ENCODE measurements at regions not wholly inside any gene's neighbourhood (a gene's known extent, or its start where the extent isn't known, plus 50 kb on each side); places are given as distances from the start of the nearest gene placed in this dataset.

DNA sequence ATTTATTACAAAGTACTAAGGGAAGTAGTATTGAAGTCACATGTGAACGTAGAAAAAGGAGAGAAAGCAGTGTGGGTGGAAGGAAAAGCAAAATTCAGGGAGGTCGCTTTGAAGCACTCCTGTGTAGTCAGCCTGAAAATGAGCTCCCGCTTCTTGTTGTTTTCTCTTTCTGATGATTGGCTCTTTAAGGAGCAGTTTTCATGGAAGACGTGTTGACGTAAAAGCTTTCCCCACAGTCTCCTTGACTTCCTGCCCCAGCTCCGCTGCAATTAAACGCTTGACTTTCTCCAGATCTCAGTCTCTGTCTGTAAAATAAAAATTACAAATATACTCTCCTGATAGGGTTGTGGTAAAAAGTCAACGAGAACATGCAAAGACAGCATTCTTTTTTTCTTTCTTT lies 661.5 kb upstream of the ZP4 start:
- no peak for DNase-seq (ENCODE audit: low spot score)

DNA sequence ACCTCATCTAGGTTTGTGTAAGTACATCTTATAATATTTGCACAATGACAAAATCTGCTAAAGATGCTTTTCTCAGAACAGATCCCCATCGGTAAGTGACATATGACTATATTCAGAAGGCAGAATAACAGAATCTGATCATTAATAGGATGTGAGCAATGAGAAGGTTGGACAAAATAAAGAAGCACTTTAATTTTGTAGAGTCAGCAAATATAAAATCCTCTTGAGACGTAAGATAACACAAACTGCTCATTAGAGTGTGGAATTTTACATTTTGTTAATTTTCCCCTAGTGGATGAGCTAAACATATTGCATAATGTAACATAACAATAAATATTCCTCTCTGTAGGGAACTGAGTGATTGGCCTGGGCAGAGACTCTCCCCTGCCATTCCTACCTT lies 658.4 kb upstream of the ZP4 start:
- DNase-seq (ENCODE audit: low spot score), result no peak

DNA sequence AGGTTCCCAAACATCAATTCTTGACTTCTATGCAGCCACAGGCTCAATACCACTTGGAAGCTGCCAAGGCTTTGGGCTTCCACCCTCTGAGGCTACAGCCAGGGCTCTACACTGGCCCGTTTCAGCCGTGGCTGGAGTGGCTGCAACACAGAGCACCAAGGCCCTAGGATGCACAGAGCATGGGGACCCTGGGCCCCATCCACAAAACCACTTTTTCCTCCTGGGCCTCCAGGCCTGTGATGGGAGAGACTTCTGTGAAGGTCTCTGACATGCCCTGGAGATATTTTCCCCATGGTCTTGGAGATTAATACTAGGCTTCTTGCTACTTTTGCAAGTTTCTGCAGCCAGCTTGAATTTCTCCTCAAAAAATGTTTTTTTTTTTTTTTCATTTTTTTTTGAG lies 655.4 kb upstream of the ZP4 start:
- DNase-seq (ENCODE audit: low spot score), result no peak

DNA sequence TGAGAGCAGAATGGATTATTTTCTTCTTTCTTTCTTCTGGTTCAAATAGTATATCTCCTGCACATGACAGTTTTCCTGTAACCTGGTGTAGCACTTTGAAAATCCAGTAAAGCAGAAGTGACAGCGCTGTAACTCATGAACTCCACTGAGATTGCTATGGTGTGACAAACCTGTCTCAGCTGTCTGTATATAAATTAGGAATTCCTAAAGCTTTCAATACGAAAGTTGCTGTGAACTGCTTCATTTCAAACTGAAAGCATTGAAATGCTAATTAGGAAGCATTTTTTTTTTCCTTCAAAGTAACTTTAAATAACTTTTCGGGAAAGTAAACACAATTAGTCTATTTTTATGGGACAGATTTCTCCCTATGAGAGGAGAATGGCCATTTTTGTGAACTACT lies 646.9 kb upstream of the ZP4 start:
- DNase-seq (ENCODE audit: low spot score), result no peak

DNA sequence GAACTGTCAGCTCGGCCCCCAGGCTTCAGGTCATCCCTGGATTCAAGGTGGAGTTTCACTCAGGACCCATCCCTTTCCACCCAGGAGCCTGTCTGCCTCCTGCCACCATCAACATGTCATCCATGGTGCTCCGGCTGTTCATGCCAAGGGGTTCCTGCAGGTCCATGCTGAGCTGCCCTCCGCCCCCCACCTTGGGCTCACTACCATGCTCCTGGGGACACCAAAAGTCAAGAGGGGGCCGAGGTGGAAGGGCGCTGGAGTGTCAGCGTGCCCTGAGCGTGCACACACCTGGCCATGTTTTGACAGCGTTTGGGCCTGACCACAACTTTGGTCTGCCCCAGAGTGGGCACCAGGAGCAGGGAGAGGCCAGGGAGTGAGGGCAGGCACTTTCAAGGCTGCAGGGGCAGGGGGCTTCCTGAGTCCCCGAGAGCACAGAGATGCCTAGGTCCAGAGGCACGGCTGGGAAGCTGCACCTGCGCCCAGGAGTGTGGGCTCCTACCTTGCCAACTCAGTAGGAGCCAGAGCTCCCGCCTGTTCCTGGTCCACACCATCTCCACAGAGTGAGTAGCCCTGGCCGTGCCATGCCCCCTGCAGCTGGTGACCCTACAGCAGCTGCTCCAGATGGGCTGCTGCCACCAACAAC lies 639.6 kb upstream of the ZP4 start:
- DNase-seq (ENCODE audit: low spot score), result no peak

DNA sequence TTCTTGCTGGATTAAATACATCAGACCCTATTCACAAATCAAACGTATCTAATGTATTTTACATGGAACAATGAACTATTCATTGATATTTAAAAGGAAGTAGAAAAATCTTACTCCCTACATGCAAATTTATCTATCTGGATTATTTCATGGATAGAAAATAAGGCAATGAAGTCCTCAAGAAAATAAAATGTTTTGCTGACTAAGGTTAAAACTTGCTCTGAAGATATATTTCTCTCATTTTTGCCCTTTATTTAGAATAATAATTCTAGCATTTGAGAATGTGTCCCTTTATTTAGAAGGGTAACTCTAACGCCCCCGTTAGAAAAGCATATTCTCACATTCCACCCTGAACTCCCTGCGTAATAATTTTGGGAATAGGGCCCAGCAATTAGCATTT lies 627.0 kb upstream of the ZP4 start:
- no peak for DNase-seq (ENCODE audit: low spot score)

DNA sequence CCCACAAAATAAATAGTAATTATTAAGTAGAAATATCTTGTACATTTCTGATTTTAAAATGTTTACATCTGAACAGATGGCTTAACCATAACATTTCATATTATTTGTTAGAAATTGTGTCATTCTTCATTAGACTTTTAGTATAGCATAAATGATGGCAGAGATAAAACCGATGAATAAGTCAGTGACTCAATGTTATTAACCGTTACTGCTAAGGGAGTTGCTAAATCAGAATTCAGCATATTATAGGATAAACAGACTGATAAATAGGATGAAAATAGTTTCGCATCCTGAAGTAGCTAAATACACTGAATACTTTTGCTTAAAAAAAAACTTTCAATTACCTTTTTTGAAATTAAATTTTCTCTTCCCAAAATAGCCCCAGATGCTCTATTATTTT lies 610.6 kb upstream of the ZP4 start:
- DNase-seq (ENCODE audit: low spot score), result no peak

DNA sequence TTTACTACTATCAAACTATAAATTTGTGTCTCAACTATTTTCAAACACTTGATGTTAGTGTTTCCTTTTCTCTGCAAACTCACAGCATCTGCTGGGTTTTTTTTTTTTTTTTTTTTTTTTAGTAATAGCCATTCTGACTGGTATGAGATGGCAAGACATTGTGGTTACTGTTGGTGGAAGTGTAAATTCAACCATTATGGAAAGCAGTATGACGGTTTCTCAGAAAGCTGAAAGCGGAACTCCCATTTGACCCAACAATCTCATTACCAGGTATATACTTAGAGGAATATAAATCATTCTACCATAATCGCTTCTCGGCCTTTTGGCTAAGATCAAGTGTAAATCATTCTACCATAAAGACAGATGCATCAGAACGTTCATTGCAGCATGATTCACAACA lies 608.3 kb upstream of the ZP4 start:
- no peak for DNase-seq (ENCODE audit: low spot score)

DNA sequence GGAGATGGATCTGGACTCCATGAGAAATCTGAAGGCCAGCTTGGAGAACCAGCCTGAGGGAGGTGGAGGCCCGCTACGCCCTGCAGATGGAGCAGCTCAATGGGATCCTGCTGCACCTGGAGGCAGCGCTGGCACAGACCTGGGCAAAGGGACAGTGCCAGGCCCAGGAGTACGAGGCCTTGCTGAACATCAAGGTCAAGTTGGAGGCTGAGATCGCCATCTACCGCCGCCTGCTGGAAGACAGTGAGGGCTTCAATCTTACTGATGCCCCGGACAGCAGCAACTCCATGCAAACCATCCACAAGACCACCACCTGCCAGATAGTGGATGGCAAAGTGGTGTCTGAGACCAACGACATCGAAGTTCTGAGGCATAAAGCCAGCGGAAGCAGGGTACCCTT lies 601.5 kb upstream of the ZP4 start:
- no peak for DNase-seq (ENCODE audit: low spot score)

DNA sequence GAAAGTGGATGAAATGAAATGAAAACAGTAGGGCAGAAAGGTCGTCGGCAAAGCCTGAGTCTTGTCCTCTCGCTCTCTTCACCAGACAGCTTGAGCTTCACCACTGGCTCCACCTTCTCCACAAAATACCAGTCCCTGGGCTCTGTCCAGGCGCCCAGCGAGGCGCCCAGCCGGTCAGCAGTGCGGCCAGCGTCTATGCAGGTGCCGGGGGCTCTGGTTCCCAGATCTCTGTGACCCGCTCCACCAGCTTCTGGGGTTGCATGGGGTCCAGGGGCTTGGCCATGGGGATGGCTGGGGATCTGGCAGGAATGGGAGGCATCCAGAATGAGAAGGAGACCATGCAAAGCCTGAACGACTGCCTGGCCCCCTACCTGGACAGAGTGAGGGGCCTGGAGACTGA lies 600.5 kb upstream of the ZP4 start:
- DNase-seq (ENCODE audit: low spot score), result no peak

DNA sequence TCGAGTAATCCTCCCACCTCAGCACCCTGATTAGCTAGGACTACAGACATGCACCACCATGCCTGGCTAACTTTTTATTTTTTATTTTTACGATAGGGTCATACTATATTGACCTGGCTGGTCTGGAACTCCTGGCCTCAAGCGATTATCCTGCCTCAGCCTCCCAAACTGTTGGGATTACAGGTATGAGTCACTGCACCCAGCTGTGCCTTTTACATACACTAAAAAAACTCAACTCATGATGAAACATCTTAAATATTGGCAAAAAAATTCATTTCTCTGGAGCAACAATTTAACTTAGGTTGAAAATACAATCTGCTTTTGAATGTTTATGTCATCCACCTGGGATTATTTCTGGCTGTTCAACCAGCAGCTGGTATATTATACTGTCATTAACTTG lies 598.3 kb upstream of the ZP4 start:
- DNase-seq (ENCODE audit: low spot score), result no peak

DNA sequence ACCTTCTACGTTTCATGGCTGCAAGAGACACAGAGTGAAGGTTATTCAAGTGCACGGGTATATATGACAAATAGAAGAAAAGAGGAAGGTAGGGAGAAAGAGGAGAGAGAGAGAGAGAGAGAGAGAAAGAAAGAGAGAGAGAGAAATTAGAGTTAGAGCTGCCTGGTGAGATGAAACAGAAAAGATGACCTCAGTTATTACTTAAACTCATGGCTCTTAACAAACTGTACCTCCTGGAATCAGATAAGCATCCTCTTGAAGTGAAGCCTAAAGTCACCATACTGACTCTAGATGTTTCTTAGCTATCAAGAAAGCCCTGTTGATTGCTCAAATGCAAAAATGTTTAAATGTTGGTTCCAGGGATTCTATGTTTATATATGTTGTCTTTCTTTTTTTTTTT lies 597.7 kb upstream of the ZP4 start:
- DNase-seq (ENCODE audit: low spot score), result no peak

DNA sequence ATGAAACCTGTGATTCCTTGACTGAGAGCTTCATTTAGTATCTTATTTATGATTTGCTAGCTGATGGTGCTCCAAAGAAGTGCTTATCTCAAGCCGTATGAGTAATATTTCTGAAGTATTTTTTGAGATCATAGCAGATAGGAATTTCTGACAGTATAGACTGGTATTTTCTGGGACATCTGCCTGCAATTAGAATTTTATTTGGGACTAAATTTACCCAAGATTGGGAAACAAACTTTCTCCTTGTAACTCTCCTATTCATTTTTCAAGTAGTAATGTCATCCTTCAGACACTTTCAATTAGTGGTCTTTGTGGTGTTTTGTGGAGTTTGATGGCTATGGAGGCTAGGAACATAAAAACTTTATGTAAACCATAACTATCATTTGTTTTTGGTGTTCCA lies 597.2 kb upstream of the ZP4 start:
- no peak for DNase-seq (ENCODE audit: low spot score)

DNA sequence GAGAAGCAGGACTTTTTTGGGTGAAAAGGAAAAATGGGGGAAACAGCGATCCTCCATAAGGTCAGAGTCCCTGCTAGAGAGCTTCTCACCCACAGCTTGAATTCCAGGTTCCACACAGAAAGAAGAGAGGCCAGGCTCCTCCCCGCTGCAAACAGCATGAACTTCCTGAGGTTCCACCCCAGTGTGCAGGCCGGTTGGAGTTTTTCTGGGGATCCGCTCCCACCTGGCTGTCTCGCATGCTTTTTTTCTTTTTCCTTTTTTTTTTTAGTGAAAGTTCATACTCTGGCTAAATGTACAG lies 595.1 kb upstream of the ZP4 start:
- DNase-seq (ENCODE audit: low spot score), result peak; percentile 44

DNA sequence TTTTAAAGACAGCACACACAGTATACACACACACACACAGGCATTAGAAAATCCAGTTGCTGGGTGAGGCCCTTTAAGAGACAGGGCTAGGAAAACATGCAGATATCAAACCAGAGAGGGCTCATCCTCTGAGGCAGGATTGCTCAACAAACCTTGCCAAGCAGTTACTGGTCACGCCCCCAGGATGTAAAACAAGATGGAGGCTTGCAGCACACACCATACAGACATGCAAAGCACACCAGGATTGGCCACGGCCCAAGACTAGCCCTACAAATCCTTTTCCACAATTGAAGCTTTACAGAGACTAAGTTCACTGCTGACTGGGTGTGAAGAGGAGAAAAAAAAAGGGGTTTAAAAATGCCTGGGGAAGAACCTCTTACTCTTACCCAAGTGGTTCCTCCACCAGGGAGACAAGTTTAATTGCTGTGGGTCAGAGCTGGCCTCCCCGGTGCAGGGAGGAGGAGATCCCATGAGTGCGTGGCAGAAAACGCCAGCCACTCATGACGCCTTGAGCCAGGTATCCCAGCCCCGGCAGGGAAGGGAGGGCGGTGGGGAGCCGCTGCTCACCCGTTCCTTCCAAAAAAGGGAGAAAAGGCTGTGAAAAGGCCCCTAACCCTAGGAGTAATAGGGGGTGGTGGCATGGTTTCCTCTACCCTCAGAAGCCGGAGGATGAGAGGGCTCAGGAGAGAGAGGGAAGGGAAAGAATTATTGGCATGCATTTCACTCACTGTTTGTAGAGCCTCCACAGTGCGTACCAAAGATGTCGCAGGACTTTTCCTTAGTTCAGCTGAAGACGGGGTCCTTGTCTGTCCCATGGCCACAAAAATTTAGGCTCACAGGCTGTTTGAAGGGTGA lies 594.6 kb upstream of the ZP4 start:
- peak; percentile 75 for DNase-seq (ENCODE audit: low spot score)

DNA sequence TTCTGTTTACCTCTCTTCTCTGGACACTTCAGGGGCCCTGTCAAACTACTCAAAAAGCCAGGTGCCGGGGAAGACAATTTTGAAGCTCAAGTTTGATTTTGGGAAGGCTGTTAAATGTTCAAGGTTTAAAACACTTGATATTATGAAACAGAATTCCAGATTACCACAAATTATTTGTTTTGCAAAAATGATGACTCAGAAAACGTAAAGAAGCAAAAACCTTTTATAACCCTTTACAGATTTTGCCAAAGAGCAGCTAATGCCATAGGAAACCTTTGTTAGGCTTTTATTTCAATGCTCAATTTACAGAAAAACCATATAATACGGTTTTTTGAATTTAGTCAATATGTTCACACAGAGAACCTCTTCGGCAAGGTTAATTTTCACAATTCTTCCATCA lies 593.4 kb upstream of the ZP4 start:
- no peak for DNase-seq (ENCODE audit: low spot score)

DNA sequence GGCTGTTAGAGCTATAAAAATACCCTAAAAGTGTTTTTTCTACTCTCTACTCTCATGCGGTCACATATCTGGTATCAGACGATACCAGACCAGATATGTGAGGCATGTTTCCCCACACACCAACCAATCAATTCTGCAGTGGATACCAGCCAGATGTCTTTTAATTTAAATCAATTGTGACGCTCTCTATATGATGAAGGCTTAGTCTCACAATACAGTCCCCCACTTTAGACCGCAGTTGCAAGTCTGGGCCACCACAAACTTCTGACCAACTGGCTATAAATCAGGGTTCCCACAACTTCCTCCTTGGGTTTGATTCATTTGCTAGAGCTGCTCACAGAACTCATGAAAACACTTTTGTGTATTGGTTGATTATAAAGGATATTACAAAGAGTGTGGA lies 586.1 kb upstream of the ZP4 start:
- DNase-seq (ENCODE audit: low spot score), result no peak

DNA sequence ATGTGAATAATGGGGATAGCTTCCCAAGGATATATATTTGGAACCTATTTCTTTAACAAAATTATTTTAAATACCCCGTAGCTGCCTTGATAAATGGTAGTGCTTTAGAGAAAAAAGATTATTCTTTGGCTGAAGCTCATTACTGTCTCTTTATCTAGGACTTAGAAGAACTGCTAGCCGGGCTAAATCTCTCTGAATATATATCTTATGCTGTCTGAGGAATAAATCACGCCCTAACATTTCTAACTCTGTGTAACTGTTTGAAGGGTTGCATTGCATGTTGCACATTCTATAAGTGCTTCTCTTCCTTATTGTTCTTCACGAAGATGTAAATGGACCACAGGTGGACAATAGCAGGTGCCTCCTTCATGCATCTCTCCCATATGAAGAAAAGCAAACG lies 585.0 kb upstream of the ZP4 start:
- no peak for DNase-seq (ENCODE audit: low spot score)

DNA sequence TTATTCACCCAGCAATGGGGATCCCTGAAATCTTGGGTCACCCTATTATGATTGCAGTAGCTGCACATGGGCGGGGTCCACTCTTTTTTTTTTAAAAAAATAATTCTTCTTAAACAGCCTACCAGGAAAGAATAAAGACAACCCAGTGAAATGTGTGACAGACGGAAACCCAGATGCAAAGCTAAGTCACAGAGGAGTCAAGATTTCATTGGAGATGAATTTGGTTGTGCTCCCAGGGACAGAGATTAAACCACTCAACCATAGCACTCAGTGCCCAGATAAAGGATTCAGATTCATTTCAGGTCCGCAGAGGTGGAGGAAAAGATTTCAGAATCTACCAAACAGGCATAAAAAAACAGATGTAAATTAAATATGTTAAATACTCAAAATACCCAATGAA lies 583.5 kb upstream of the ZP4 start:
- no peak for DNase-seq (ENCODE audit: low spot score)

DNA sequence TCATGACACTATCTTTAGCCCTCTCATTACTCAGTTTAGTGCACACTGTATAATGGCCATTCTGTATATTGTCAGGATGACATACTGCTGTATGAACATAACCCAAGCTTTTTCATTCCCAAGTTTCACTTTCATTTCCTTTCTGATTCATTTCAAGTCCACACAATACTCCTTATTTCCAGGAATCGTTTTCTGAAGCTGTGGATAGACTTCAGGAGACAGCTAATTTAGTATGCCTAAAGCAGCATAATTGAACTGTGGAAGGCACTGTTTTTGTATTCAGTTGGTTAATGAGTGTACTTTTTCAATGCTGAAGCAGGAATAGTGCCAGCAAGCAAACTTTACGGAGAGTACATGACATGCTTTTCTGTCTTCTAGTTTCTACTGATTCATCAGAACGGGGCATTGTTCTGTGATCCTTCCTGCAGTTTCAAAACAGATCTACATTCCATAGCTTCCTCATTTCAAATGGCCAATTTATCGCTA lies 578.5 kb upstream of the ZP4 start:
- peak; percentile 38 for DNase-seq (ENCODE audit: low spot score)

DNA sequence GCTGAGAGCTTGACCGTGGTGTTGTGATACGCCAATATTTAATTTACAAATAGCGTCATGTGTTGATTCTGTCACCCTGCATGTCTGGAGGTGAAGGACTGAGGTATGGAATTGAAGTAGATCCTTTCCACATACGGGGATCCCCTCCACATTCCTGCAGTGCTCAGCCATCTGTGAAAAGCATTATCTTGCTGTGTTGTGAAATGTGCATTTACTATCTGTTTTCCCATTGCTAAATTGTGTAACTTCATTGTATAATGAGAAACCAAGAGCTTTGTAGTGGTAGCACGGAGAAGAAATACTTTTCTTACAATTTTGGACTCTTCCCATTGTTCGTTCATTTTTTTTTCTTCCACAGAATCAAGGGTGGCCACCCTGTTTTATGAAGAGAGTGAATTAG lies 577.3 kb upstream of the ZP4 start:
- no peak for DNase-seq (ENCODE audit: low spot score)

DNA sequence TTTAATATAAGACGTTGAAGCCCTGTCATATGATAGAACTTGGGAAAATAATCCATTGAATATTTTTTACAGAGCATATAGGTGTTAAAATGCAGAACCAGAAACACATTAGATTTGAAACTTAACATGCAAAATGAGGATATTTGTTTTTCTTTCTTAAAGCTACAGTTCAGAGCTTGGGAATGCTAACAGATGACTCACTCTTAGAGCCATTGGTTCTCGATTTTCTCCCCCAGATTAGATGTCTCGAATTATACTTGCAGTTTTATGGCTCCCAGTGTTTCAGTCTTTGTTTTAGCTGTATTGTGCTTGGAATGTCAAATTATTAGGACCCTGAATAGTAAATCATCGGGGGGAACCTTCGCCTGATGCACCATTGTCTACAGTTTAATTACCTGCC lies 575.7 kb upstream of the ZP4 start:
- no peak for DNase-seq (ENCODE audit: low spot score)

DNA sequence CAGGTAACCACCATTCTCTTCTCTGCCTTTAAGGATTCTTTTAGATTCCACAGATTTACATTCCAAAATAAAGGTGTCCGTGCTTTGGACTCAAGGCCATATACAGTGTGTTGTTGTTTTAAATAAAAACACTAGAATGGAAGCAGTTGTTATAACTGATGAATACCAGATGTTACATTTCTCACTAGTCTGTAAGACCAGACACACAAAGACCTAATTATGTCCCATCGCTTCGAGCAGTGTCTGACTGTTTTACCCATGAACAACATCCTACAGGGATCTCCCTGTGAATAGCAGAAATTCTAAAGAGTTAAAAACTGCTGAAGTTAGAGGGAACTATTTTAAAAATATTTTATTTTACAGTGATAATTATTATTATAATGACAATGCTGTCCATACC lies 574.7 kb upstream of the ZP4 start:
- no peak for DNase-seq (ENCODE audit: low spot score)

DNA sequence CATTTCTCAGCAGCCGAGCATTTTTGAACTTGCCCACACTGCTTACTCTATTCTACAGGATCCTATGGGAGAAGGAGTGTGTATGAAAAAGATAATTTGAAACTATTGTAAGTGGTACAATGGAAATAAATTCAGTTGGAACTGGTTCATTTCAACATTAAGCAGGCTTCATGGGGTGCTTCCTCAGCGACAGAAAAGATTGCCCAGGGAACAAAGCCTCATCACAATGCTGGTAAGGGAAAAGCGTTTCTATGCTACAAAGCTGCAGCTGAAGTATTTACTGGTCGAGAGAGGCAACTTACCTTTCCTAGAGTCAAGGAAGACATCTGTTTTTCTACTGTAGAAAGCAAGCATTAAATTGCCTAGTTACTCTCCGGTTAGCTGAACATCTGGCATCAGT lies 568.2 kb upstream of the ZP4 start:
- DNase-seq (ENCODE audit: low spot score), result no peak
